ENCODE measurements at regions not wholly inside any gene's neighbourhood (a gene's known extent, or its start where the extent isn't known, plus 50 kb on each side); places are given as distances from the start of the nearest gene placed in this dataset.

DNA sequence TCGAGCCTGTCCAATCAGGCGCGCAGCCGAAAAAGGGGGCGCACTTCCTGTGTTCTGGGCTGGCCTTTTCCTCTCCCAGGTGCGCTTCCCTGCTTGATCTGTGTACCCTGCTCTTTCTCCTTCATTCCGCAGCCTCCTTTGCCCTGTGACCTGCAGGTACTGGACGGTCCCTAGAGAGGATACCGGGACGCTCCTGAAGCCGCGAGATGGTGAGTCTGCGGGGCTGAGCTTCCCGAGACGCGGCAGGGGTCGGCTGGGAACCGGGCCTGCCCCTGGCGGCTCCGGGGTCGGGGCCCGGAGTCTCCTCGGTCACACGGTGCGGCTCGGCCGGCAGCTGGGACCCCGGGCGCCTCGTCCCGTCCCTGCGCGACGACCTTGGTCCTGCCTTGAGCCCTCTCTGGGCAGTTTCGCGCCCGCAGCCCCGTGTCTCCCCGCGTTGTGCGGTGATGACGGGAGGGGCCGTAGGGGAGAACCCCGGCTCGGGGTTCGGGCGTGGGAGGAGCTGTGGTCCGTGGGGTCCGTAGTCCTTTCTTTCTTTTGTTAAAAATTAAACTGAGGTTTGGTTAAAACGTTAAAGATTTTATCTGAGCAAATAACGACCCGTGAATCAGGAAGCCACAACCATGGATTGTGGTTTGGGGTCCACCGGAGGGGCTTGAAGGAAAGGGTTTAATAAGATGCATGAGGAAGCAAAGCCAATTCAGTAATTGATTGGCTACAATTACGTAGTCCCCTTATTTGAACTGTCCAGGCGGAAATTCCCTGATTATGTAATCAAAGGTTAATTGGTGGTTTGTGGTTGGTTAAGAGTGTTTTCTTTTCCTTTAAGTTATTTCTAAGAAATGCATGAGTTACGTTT is 172.8 kb upstream of the ZNF267 start:
- peak in 1 of 3 donors; percentile 72 for DNase-seq (ENCODE audit: low read depth in 3 of 3, low spot score in 2 of 3)

DNA sequence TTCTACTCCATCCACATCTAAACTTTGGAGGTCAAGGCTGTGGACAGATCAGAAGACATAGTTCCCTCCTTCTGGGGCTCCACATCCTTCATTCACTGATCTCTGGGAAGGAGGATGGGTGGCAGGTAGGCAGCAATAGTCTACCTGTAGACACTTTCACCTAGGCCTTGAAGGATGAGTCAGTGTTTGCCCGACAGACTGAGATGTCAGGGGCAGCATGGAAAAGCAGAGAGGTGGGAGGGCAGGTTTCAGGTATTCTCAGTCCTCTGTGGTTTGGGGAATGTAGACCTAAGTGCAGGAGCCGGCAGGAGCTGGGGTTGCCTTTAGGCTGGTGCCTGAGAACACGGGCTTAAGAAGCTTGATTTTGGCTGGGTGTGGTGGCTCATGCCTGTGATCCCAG is 171.9 kb upstream of the ZNF267 start:
- DNase-seq (ENCODE audit: low read depth in 3 of 3, low spot score in 2 of 3), result no peak

DNA sequence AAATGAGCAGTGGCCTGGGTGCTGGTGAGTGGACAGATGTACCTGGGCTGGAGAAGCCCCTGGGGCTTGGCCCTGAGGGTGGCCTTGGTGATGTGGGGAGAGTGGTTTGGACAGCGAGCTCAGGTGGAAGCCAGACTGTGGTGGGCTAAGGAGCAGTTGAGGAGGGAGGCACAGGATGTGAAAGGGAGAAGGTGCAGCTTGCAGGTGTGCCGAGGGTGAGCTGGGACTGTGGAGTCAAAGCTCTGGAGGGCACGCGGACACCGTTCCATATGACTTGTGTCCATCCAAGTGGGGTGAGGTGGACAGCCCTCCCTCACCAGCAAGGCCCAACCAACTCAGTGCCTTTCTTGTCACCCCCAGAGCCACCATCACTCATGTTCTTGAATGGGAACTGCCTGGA is 170.8 kb upstream of the ZNF267 start:
- no peak for DNase-seq (ENCODE audit: low read depth in 3 of 3, low spot score in 2 of 3)

DNA sequence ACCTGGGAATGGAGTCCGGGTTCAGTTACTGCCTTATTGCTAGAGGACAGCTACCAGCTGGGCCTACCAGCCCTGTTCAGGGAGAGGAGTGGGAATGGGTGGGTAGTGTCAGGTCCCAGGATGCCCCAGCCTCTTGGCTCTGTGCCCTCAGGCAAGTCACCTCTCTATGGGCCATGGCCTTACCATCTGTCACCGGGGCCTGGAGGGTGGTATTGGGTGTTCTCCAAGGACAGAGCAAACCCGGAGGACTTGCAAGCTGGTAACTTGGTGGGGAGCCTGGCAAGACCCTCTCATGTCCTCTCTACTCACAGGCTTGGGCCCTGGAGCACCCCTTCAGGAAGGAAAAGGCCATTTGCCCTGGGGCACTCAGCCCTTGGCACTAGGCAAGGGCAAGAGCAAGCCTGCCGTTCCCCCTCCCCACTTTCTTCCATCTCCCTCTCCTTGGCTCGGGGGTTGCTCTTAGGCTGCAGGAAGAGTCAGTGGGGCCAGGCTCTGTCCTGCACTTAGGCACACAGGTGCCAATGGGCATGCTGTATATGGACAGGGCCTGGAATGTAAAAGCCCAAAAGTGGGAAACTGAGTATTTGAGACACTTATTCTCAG is 170.0 kb upstream of the ZNF267 start:
- DNase-seq (ENCODE audit: low read depth in 3 of 3, low spot score in 2 of 3), result no peak

DNA sequence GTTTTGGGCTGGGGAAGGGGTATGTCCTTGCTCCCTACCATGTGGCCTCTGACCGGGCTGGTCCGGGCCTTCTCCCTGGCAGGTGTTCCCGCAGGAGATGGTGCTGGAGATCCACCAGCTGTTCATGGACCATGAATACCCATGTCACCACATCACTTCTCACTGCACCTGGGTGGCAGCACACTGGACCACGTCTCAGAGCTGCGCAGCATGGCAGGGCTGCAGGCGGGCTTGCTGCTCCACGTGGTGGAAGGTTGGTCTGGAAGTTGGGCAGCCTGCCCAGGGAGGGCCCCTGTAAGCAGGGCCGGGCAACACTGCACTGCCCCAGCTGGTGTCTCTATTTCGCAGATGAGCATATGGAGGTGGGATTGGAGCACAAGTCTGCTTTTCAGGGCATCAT is 169.5 kb upstream of the ZNF267 start:
- DNase-seq (ENCODE audit: low read depth in 3 of 3, low spot score in 2 of 3), result no peak

DNA sequence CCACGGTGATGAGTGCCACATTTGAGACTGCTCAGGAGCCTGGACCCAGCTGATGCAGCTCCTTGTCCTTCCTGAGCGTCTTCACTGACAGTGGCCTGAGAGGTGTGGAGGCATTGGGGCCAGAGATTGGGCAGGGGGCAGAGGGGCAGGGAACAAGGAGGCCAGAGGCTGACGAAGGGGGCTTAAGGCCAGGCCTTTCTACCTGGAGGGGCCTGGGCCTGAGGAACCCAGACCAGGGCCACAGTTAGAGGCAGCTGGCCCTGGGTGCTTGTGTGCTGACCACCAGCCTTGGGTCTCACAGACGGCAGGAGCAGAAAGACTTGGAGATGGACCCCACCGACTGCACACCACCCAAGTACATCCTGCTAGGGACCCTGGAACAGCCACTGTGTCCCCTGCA is 168.2 kb upstream of the ZNF267 start:
- DNase-seq (ENCODE audit: low read depth in 3 of 3, low spot score in 2 of 3), result no peak

DNA sequence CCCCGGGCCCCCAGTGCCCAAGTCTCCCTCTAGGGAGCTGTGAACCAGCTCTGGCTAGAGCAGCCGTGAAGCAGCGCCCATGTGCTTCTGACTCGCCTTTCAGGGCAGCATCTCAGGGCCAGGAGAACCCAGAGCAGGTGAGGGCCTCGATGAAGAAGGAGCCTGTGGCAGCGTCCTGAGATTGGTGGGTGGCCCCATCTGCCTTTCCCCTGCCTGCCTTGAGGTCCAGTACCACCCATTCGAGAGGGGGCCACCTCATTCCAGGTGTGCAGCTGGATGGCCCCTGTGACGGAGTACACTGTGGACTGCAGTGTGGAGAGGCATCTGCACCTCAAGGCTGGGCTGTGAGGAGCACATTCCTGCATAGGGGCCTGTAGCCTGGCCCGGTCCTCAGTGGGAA is 167.3 kb upstream of the ZNF267 start:
- DNase-seq (ENCODE audit: low read depth in 3 of 3, low spot score in 2 of 3), result no peak

DNA sequence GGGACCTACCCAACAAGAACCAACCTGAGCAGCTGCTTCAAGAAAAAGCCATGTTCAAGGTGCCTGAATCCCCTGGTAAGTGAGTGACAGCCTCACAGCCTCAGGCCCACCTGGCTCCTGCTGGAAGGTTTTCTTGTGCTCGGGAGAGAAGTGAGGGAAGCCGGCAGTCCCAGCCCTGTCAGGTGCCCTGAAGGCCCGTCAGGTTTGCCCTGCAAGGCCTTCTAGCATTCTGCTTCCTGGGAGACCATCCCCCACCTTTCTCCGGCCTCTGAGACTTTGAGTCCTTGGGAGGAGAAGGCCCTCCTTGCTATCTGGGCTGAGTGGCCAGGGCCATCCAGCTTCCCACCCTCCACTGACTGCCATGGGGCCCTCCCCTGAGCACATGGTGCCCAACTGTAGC is 166.7 kb upstream of the ZNF267 start:
- DNase-seq (ENCODE audit: low read depth in 3 of 3, low spot score in 2 of 3), result no peak

DNA sequence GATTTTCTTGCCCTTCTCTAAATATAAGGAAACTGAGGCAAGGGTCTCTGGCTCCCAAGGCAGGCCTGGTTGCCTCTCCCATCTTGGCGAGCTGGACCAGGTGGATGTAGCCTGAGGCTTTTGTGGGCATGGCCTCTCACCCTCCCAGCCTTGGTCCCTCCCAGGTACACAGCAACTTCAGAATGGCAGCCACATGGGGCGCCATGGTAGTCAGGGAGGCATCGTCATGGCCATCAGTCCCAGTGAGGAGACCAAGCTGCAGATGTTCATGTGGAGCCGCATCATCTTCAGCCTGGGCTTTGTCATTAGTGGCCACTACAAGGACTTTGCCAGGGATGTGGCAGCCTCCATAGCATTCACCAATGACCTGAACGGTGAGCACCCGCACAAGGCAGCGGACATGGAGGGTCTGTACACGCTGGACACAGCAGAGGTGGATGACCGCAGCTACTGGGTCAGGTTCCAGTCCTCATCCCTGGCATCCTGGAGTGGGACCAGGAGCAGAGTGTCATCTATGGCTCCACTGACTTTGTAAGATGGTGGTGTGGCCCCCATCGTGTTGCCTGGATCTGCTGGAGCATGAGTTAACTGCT is 165.8 kb upstream of the ZNF267 start:
- no peak for DNase-seq (ENCODE audit: low read depth in 3 of 3, low spot score in 2 of 3)

DNA sequence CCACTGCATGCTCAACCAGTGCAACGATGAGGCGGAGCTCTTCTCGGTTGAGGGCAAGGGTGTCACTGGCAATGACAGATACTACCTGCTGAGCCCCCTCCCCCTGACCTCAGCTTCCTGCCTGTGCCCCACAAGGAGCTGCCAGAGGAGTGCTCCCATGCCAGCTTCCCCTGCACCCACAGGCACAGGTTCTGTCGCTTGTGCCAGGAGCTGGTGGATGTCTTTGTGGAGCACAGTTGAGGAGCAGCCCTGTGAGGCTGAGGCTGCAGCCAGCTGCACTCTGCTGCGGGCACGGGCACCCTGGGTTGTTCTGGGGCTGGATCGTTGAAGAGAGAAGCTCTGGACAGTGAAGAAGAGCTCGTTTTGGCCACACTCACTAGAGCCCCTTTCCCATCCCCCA is 165.3 kb upstream of the ZNF267 start:
- no peak for DNase-seq (ENCODE audit: low read depth in 3 of 3, low spot score in 2 of 3)

DNA sequence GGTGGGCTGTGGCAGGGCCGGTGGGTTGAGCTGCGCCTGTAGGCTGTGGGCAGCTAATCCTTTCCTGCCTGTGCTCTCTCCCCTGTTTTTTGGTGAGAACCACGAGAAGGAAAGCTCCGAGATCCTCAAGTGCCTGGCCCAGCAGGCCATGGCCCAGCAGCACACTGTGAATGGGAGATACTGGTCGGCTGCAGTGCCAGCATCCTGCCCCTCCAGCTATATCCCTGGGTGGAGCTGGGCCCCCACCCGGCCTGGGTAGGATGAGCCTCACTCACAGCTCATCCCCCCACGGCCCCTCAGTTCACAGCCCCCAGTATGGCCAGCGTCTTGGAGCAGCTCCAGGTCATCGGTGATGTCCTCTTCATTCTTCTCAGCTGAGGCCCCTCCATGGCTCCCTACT is 164.4 kb upstream of the ZNF267 start:
- no peak for DNase-seq (ENCODE audit: low read depth in 3 of 3, low spot score in 2 of 3)

DNA sequence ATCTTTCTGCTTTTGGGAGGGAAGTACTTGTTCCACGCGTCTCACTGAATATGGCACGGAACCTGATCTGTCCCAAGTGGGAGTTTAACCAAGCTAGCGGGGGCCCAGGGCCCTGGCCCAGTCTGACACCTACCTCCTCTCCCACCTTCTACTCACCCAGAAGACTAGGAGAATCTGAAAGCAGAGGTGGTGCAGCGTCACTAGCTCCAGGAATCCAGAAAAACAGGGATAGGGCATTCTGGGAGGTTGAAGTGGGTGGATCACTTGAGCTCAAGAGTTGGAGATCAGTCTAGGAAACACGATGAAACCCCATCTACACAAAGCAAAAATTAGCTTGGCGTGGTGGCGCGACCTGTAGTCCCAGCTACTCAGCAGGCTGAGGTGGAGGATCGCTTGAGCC is 163.5 kb upstream of the ZNF267 start:
- DNase-seq (ENCODE audit: low read depth in 3 of 3, low spot score in 2 of 3), result no peak

DNA sequence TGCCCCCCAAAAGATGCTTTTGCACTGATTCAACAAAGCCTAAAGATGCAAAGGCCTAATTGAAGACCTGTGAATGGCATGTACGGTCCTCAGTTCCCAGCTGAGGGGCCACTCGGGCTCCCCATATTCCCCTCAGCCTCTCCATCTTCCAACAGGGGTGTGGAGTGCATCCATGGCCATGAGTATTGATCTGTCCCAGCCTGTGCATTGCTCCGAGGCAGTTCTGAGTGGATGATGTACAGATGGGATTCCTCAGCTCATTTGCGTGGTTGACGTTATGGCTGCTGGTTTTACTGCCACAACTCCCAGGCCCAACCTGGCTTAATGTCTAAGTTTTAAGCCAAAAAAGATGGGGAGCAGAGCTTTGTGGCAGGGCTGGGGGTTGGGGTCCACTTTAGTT is 162.7 kb upstream of the ZNF267 start:
- DNase-seq (ENCODE audit: low read depth in 3 of 3, low spot score in 2 of 3), result no peak

DNA sequence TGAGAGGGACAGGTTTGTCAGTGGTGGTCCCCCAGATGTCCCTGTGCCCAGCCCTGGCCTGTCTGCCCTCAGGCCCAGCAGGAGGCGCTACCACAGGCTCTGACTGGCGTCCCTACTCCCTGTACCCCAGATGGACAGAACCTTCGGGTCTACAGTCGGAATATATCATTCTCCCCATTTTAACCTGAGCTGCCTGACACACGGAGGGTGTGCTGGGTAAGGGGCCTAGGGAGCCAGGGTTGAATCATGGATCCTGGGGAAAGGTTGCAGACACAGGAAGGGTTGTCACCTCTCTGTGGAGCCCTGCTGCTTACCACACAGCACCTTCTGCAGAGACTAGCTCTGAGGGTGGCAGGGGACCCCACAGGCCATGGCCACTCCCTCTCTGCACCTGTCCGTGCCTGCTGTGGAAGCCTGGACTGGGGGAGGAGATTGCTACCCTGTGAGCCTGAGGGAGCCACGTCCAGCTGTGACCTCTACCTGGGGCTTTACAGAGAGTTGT is 162.2 kb upstream of the ZNF267 start:
- no peak for DNase-seq (ENCODE audit: low read depth in 3 of 3, low spot score in 2 of 3)

DNA sequence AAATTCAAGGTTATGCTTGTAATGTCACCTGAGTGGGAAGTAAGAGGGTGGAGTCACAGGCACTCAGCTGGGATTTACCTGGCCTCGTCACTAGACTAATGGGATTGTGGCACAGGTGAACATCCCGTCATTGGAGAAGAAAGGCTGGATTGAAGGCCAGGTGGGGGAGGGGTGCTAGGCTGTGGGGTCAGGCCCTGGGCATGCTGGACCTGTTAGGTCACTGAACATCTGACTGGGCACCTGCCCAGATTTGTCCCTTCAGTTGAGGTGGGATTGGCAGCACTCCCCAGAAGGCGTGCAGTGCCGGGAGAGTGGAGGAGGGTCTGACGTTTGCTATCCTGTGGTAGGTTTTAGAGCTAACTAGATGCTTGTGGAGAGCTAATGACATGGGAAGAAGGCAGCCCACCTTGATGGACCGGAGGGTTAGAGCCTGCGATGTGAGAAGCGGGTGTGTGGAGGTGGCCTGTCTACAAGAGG is 161.5 kb upstream of the ZNF267 start:
- no peak for DNase-seq (ENCODE audit: low read depth in 3 of 3, low spot score in 2 of 3)

DNA sequence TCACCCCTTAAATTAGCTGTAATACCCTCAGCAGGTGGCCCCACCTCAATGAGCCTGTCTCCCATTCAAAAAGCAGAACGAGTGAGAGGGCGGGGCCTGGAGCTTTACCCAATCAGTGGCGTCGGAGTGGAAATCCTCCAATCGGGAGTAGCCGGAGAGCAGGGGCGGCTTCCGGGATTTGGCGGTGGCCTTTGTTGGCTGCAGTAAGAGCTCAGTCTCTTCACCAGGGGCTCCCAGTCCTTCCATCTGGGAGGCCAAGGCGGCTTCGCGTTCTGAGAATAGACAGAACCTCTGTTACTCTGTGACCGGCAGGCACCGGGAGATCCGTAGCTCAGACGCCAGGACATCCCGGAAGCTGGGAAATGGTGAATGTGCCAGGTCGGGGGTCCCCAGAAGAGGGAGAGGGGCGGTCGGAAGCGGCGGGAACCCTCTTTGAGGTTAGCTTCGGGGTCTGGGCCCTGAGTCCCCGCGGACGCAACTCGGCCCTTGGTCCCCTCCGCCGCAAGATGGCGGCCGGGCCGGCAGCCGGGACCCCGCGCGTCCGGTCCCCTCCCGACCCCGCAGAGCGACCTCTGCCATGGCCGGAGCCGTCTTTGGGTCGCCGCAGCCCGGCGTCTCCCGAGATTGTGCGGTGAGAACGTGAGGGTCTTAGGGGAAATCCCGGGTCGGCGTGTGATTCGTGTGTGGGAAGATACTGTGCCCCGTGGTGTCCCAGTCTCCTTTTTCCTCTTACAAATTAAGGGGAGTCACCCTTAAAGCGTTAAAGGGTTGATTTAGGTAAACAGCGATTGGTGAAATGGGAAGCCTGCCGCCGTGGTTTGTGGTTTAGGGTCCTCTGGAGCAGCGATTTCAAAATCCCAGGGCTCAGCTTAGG is 160.3 kb upstream of the ZNF267 start:
- DNase-seq (ENCODE audit: low read depth in 3 of 3, low spot score in 2 of 3), result peak; percentile 75 to 89 (median 80)

DNA sequence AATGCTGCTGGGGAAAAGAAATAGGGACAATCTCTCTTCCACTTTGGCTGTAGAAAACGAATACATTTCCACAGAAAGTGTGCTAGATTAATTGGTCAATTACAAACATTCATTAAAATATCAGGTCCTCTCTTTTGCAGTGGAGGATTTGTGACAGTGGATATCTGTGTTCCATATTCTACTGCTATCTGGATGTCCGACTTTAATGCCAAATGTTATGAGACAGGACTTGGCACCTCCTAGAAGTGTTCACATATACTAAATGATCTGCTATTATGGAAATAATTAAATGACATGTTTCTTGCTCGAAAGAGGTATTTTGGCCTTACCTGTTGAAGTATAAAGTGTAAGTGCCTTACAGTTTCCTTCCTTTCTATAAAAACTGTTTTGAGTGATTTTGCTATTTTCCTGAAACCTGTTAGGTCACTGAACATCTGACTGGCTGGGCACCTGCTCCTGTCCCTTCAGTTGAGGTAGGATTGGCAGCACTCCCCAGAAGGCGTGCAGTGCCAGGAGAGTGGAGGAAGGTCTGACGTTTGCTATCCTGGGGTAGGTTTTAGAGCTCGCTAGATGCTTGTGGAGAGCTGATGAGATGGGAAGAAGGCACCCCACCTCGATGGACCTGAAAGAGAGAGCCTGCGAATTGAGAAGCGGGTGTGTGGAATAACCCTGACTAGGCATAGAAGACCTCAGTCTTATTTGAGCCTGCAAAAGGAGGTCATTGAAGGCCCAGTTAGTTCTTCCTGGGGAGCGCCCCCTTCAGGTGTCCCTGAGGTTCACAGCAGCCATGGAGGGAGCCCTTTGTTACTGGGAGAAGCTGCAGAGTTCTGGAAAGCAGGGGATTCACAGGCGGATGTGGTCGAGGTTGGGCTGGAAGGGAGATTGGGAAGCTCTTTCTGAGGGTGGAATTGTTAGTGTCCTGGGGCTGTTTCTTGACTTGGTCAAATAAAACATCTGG is 159.4 kb upstream of the ZNF267 start:
- no peak for DNase-seq (ENCODE audit: low read depth in 3 of 3, low spot score in 2 of 3)

DNA sequence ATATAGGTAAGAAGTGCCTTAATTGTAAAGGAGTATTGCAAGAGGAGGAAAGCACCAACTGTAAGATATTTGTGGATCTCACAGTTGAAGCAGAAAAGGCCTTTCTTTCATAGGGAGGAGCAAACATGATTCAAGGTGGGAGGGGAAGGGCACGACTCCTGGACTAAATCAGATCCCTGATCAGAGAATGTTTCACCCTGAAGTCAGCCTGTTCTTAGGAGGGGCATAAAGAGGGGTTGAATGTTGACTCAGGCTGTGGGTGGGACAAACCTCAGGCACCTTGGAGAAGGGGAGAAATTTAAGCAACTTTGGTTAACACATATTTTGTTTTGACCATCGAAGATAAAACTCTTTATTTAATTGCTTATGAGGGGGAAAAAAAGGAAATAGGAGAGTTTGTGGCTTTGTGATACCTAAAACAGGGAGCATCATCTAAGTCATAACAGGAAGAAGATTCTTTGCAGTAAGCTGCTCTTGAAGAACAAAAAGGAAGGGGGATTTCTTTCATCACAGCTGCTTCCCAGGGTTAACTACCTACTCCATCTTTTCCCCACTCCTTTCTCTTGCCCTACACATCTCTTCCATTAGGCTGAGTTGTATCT is 158.6 kb upstream of the ZNF267 start:
- DNase-seq (ENCODE audit: low read depth in 3 of 3, low spot score in 2 of 3), result no peak

DNA sequence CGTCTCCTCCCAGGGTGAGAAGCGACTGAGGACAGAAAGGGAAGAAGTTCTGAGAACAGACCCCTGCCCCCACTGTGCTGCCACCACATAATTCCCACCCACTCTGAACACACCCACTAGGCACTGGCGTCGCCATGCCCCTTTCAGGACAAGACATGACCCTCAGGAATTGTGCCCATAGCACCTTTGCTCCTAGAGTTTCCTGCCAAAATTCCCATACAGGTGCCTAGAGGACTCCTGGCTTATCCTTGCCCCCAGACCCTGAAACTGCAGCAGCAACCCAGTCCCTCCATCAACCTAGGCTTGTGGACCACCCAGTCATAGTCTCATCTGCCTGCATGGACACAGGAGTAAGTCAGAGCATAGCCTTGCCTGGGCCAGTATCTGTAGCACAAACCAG is 157.7 kb upstream of the ZNF267 start:
- no peak for DNase-seq (ENCODE audit: low read depth in 3 of 3, low spot score in 2 of 3)

Data from right renal cortex interstitium (tissue), 3 donors.